HG03565 (cell line): ENCODE measurements at regions not wholly inside any gene's neighbourhood (a gene's known extent, or its start where the extent isn't known, plus 50 kb on each side); places are given as distances from the start of the nearest gene placed in this dataset.
"Not testable (repeated sequence)": the region's sequence is repeated elsewhere in the genome, so short reads cannot be mapped to it uniquely, and the experiment has no call there.

Source experiments
- ATAC-seq: cut with Tn5 transposase; IDR thresholded peaks from one replicate; pipeline ENCODE4 v1.9.1; 2021; ENCODE audit warnings: mild to moderate bottlenecking, moderate library complexity; ENCODE audit not compliant: unreplicated experiment

- no peak for ATAC-seq
These were observed 1265.5 kb upstream of the ACVR2A start for GRCh38 chr2:146579147-146579930.

GRCh38 chr2:146576339-146577111 lies 1268.3 kb upstream of the ACVR2A start:
- no peak for ATAC-seq

GRCh38 chr2:146572598-146572997 lies 1272.2 kb upstream of the ACVR2A start:
- no peak for ATAC-seq

- ATAC-seq, result no peak
These were observed 1282.8 kb upstream of the ACVR2A start for GRCh38 chr2:146561996-146562395.

- no peak for ATAC-seq
These were observed 1297.6 kb upstream of the ACVR2A start for GRCh38 chr2:146547236-146547635.

GRCh38 chr2:146544701-146545100 lies 1300.1 kb upstream of the ACVR2A start:
- no peak for ATAC-seq

- ATAC-seq, result no peak
These were observed 1302.9 kb upstream of the ACVR2A start for GRCh38 chr2:146541896-146542295.

- ATAC-seq, result no peak
These were observed 1304.4 kb upstream of the ACVR2A start for GRCh38 chr2:146540271-146540932.

- ATAC-seq, result not testable (repeated sequence)
These were observed 1305.1 kb upstream of the ACVR2A start for GRCh38 chr2:146539739-146540138.

GRCh38 chr2:146537477-146537876 lies 1307.4 kb upstream of the ACVR2A start:
- ATAC-seq, result no peak

GRCh38 chr2:146532509-146533147 lies 1312.2 kb upstream of the ACVR2A start:
- no peak for ATAC-seq

- no peak for ATAC-seq
These were observed 1312.8 kb upstream of the ACVR2A start for GRCh38 chr2:146532009-146532408.

- no peak for ATAC-seq
These were observed 1313.9 kb upstream of the ACVR2A start for GRCh38 chr2:146530886-146531285.

GRCh38 chr2:146527166-146527565 lies 1317.7 kb upstream of the ACVR2A start:
- no peak for ATAC-seq

GRCh38 chr2:146523196-146523595 lies 1321.6 kb upstream of the ACVR2A start:
- ATAC-seq, result no peak

GRCh38 chr2:146506851-146507250 lies 1338.0 kb upstream of the ACVR2A start:
- no peak for ATAC-seq

GRCh38 chr2:146503366-146503765 lies 1341.5 kb upstream of the ACVR2A start:
- ATAC-seq, result no peak

- ATAC-seq, result no peak
These were observed 1348.6 kb upstream of the ACVR2A start for GRCh38 chr2:146496248-146496647.

- no peak for ATAC-seq
These were observed 1355.4 kb upstream of the ACVR2A start for GRCh38 chr2:146489386-146489785.

- no peak for ATAC-seq
These were observed 1363.2 kb upstream of the ACVR2A start for GRCh38 chr2:146481629-146482028.

- ATAC-seq, result peak; percentile 75
These were observed 1367.4 kb upstream of the ACVR2A start for GRCh38 chr2:146477383-146477782.
